GM18867 (cell line): ENCODE measurements at regions not wholly inside any gene's neighbourhood (a gene's known extent, or its start where the extent isn't known, plus 50 kb on each side); places are given as distances from the start of the nearest gene placed in this dataset.
"Not testable (repeated sequence)": the region's sequence is repeated elsewhere in the genome, so short reads cannot be mapped to it uniquely, and the experiment has no call there.

Experiments used
- ATAC-seq: cut with Tn5 transposase; IDR thresholded peaks from one replicate; pipeline ENCODE4 v1.9.1; 2021; ENCODE audit warnings: mild to moderate bottlenecking, moderate library complexity; ENCODE audit not compliant: unreplicated experiment

- no peak for ATAC-seq
Measured at GRCh38 chr9:25808554-25808953, 130.3 kb upstream of the TUSC1 start.

GRCh38 chr9:25804856-25805255 lies 126.6 kb upstream of the TUSC1 start:
- ATAC-seq, result no peak

- not testable (repeated sequence) for ATAC-seq
Measured at GRCh38 chr9:25801989-25802388, 123.7 kb upstream of the TUSC1 start.

GRCh38 chr9:25773805-25774204 lies 95.6 kb upstream of the TUSC1 start:
- ATAC-seq, result no peak

- no peak for ATAC-seq
Measured at GRCh38 chr9:25755951-25756350, 77.7 kb upstream of the TUSC1 start.

GRCh38 chr9:25752398-25752797 lies 74.2 kb upstream of the TUSC1 start:
- ATAC-seq, result no peak

- ATAC-seq, result no peak
Measured at GRCh38 chr9:25742256-25742655, 64.0 kb upstream of the TUSC1 start.

GRCh38 chr9:25733336-25733982 lies 55.2 kb upstream of the TUSC1 start:
- ATAC-seq, result no peak

GRCh38 chr9:25731895-25732794 lies 53.9 kb upstream of the TUSC1 start:
- ATAC-seq, result not testable (repeated sequence)
